ENCODE measurements at regions not wholly inside any gene's neighbourhood (a gene's known extent, or its start where the extent isn't known, plus 50 kb on each side); places are given as distances from the start of the nearest gene placed in this dataset.

DNA sequence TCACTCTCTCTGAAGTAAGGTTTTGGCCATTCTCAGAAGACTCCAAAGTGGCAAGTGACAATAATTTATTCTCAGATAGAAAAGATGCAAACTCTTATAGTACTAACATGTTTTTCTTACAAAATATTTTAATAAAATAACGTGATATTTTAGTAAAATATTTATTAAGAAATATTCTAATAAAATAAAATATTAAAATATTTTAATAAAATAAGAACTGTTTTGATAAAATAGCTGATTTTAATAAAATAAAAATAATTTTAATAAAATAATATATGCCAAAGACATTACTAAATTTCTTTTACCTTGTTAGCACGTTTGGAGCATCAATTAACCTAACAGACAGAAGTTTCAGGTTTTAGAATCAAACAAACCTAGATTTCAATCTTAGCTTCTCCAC lies 424.0 kb upstream of the NECTIN3 start:
- TF ChIP-seq, protein P1, sequence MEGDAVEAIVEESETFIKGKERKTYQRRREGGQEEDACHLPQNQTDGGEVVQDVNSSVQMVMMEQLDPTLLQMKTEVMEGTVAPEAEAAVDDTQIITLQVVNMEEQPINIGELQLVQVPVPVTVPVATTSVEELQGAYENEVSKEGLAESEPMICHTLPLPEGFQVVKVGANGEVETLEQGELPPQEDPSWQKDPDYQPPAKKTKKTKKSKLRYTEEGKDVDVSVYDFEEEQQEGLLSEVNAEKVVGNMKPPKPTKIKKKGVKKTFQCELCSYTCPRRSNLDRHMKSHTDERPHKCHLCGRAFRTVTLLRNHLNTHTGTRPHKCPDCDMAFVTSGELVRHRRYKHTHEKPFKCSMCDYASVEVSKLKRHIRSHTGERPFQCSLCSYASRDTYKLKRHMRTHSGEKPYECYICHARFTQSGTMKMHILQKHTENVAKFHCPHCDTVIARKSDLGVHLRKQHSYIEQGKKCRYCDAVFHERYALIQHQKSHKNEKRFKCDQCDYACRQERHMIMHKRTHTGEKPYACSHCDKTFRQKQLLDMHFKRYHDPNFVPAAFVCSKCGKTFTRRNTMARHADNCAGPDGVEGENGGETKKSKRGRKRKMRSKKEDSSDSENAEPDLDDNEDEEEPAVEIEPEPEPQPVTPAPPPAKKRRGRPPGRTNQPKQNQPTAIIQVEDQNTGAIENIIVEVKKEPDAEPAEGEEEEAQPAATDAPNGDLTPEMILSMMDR (IDR thresholded peaks at IDR 0.05) = no peak
- no peak for TF ChIP-seq POLR2A (IDR thresholded peaks at IDR 0.05)
